ENCODE measurements at regions not wholly inside any gene's neighbourhood (a gene's known extent, or its start where the extent isn't known, plus 50 kb on each side); places are given as distances from the start of the nearest gene placed in this dataset.
"Not testable (repeated sequence)": the region's sequence is repeated elsewhere in the genome, so short reads cannot be mapped to it uniquely, and the experiment has no call there.

- TF ChIP-seq, protein P1, sequence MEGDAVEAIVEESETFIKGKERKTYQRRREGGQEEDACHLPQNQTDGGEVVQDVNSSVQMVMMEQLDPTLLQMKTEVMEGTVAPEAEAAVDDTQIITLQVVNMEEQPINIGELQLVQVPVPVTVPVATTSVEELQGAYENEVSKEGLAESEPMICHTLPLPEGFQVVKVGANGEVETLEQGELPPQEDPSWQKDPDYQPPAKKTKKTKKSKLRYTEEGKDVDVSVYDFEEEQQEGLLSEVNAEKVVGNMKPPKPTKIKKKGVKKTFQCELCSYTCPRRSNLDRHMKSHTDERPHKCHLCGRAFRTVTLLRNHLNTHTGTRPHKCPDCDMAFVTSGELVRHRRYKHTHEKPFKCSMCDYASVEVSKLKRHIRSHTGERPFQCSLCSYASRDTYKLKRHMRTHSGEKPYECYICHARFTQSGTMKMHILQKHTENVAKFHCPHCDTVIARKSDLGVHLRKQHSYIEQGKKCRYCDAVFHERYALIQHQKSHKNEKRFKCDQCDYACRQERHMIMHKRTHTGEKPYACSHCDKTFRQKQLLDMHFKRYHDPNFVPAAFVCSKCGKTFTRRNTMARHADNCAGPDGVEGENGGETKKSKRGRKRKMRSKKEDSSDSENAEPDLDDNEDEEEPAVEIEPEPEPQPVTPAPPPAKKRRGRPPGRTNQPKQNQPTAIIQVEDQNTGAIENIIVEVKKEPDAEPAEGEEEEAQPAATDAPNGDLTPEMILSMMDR (IDR thresholded peaks at IDR 0.05), result not testable (repeated sequence)
- not testable (repeated sequence) for TF ChIP-seq POLR2A (IDR thresholded peaks at IDR 0.05)
These were observed 814.4 kb downstream of the GATA3 start for GRCh38 chr10:8868924-8869323.

Measured in esophagus squamous epithelium (tissue), 4 donors.